ENCODE measurements at regions not wholly inside any gene's neighbourhood (a gene's known extent, or its start where the extent isn't known, plus 50 kb on each side); places are given as distances from the start of the nearest gene placed in this dataset.

DNA sequence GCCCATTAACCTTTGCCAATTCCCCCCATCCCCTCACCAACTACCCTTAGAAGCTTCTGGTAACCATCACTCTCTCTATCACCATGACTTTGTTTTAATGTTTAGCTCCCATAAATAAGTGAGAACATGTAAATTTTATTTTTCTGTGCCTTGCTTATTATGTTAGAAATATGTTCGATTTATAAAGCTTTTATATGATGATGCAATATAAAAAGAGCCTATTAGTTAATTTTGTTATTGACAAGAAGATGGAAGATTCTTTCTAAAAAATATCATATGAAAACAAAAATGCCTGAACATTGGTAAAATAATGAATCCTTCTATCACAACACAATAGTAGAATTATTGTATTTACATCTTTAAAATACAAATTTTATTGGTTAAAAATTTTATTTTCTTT is 836.1 kb upstream of the TMPRSS15 start:
- TF ChIP-seq, protein P1, sequence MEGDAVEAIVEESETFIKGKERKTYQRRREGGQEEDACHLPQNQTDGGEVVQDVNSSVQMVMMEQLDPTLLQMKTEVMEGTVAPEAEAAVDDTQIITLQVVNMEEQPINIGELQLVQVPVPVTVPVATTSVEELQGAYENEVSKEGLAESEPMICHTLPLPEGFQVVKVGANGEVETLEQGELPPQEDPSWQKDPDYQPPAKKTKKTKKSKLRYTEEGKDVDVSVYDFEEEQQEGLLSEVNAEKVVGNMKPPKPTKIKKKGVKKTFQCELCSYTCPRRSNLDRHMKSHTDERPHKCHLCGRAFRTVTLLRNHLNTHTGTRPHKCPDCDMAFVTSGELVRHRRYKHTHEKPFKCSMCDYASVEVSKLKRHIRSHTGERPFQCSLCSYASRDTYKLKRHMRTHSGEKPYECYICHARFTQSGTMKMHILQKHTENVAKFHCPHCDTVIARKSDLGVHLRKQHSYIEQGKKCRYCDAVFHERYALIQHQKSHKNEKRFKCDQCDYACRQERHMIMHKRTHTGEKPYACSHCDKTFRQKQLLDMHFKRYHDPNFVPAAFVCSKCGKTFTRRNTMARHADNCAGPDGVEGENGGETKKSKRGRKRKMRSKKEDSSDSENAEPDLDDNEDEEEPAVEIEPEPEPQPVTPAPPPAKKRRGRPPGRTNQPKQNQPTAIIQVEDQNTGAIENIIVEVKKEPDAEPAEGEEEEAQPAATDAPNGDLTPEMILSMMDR (IDR thresholded peaks at IDR 0.05): no peak
- no peak for TF ChIP-seq POLR2A (IDR thresholded peaks at IDR 0.05)
